LNCaP clone FGC (cell line): ENCODE measurements at regions not wholly inside any gene's neighbourhood (a gene's known extent, or its start where the extent isn't known, plus 50 kb on each side); places are given as distances from the start of the nearest gene placed in this dataset.

ENCODE experiments used
- DNase-seq: peaks from one replicate; pipeline ENCODE4 v3.0.0-alpha.2; 2011; ENCODE audit warnings: low read depth
- H3K4me3 ChIP-seq: 2 replicates; pipeline ENCODE4 v1.5.1; 2011; ENCODE audit warnings: mild to moderate bottlenecking, low read depth, low read length, control low read depth
- CTCF ChIP-seq: IDR thresholded peaks from 2 replicates; pipeline ENCODE4 v1.5.1; 2012; ENCODE audit warnings: mild to moderate bottlenecking; ENCODE audit not compliant: control insufficient read depth, insufficient read depth; ENCODE audit errors: extremely low read depth

- DNase-seq, result no peak
- H3K4me3 ChIP-seq, result no peak overlapping the region
- TF ChIP-seq CTCF, result no peak
Measured at GRCh38 chr5:10831419-10831818, 70.4 kb upstream of the DAP start.

GRCh38 chr5:10828241-10828640, 67.2 kb upstream of the DAP start:
- DNase-seq, result no peak
- H3K4me3 ChIP-seq, result no peak overlapping the region
- no peak for TF ChIP-seq CTCF

- TF ChIP-seq CTCF, result no peak
- DNase-seq, result no peak
- no peak overlapping the region for H3K4me3 ChIP-seq
Measured at GRCh38 chr5:10827571-10827970, 66.5 kb upstream of the DAP start.

GRCh38 chr5:10826971-10827370, 65.9 kb upstream of the DAP start:
- TF ChIP-seq CTCF, result no peak
- no peak overlapping the region for H3K4me3 ChIP-seq
- DNase-seq, result no peak

GRCh38 chr5:10825897-10826644, 65.0 kb upstream of the DAP start:
- no peak for DNase-seq
- no peak overlapping the region for H3K4me3 ChIP-seq
- TF ChIP-seq CTCF, result no peak

GRCh38 chr5:10812218-10812617, 51.2 kb upstream of the DAP start:
- no peak for TF ChIP-seq CTCF
- no peak overlapping the region for H3K4me3 ChIP-seq

More at GRCh38 chr5:10812218-10812617, 51.2 kb upstream of the DAP start:
- DNase-seq, result no peak
